ENCODE measurements at regions not wholly inside any gene's neighbourhood (a gene's known extent, or its start where the extent isn't known, plus 50 kb on each side); places are given as distances from the start of the nearest gene placed in this dataset.

DNA sequence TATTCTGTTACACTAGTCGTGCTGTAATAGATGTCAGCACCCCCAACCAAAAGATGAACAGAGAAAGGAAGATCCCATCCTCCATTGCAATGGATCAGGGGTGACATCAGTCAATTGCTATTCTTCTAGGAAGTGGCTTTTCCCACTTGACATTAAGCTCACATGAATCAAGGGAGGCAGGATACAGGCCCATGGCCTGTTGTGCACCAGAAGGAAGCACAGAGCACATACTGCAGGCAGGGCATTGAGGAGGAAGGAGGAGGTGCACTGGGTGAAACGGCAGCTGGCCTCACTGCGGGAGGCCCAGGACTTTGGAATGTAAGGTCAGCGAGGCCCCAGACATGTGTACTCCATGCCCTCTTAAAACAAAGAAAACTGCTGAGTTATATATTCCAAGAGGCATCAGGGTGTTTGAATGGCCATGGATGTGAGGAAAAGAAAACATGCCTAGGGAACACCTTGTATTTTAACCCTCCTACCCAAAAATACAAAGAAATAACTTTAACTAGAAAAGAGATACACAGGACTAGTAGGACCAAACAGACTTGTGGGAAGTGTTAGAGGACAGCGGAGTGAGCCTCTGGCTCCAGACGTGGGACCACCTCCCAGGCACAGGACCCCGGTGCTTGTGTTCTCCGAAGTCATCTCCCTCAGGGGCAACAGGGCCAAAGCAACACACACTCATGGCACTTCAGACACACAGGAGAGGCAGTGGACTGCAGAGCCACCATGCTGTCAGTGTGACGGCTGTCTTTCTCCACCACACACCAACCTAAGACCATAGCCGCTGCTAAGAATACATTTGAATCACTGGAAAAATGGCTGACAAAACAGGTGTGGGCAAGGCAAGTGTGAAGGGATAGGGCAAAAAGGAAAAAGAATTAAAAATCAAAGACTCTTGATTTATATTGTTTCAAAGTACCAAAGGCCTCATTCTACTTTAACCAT lies 51.4 kb upstream of the RIOK3 start:
- no peak for TF ChIP-seq CTCF (conservative IDR thresholded peaks at IDR 0.05 in 1 of 2, IDR thresholded peaks at IDR 0.05 in 1 of 2; ENCODE audit: low read depth in 1 of 2, low read length in 2 of 2)
- TF ChIP-seq EZH2 (IDR thresholded peaks at IDR 0.05; ENCODE audit: low read length, missing control alignments) = no peak

All from fibroblast of lung (primary cell).